Colonic mucosa (tissue), 4 donors: ENCODE measurements at regions not wholly inside any gene's neighbourhood (a gene's known extent, or its start where the extent isn't known, plus 50 kb on each side); places are given as distances from the start of the nearest gene placed in this dataset.

ENCODE experiments used
- DNase-seq: peaks from one replicate; pipeline ENCODE4 v3.0.0-alpha.2; 2020
- H3K27ac ChIP-seq: fragments of 200-600 bp; one replicate; pipeline ENCODE4 v1.8.0; 2021
- H3K27me3 ChIP-seq: fragments of 200-600 bp; one replicate; pipeline ENCODE4 v1.8.0; 2021
- H3K36me3 ChIP-seq: fragments of 200-600 bp; one replicate; pipeline ENCODE4 v1.8.0; 2021
- H3K4me1 ChIP-seq: fragments of 200-600 bp; one replicate; pipeline ENCODE4 v1.8.0; 2021; ENCODE audit warnings: mild to moderate bottlenecking
- H3K4me3 ChIP-seq: fragments of 200-600 bp; one replicate; pipeline ENCODE4 v1.8.0; 2021
- H3K9ac ChIP-seq, 2 donors: one replicate each; pipeline ENCODE4 v1.7.0; 2013; ENCODE audit warnings: control low read depth in 2 of 2, low read depth in 2 of 2, low read length in 2 of 2
- H3K9me3 ChIP-seq: fragments of 200-600 bp; one replicate; pipeline ENCODE4 v1.8.0; 2021
- CTCF ChIP-seq: fragments of 200-600 bp; IDR thresholded peaks from one replicate; pipeline ENCODE4 v1.8.0; 2022; ENCODE audit warnings: antibody characterized with exemption, mild to moderate bottlenecking
- intact Hi-C: fragments of 100-400 bp; cut with DNase I; formaldehyde crosslinking; loops from one replicate; pipeline ENCODE4 v1.14.1; 2022
- donor health status: healthy.
- donor health status: DM: no; HTN: no; CAD: no.
- donor health status: DM: no; HTN: no; CAD: no.

DNA sequence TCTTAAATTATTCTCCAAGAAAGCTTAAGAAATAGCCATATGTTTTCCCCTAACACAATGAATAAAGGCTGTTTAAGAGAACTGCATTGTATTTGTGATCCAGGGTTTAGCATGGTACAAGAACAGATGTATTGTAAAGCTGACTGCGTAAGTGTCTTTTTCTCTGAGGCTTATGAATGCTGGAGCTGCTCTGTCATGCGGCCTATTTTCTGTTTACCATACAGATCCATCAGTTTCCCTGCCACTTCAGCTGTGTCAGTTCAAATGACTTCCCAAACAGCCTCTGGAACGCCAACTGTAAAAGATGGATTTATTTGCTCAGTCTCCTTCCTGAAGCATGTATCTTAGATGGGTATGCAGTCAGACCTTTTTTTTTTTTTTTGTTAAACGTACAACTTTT lies 419.3 kb upstream of the HS3ST5 start:
- intact Hi-C loops = no loop called here
- TF ChIP-seq CTCF = no peak

DNA sequence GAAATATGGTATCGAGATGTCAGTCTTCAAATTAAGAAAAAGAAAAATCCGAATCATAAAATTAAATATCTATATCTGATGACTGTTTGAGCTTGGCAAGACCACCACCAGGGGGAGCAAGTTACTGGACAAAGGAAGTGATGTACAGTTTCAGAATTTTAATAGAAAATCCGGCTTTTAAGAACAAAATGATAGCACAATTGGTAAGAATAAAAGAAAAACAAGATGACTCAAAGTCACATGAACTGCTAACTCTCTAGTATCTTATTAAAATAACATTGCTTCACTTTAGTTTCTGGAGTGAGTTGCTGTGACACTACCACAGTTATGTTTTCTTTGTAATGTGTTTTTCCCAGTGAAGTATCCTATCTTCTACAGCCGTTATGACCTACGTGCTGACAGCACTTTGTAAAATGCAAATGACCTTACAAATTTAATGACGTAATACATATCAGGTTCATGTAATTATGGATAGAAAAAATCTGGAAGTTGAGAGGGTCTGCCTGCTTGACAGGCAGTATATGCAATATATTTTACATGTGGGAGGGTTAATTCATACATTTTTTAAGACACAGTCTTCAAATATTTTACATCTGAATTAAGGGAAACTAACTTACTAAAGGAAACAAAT lies 405.3 kb upstream of the HS3ST5 start:
- H3K4me3 ChIP-seq = no peak overlapping the region
- no peak overlapping the region for H3K27ac ChIP-seq
- no peaks in the 10 kb centered on the region for H3K4me1 ChIP-seq
- H3K36me3 ChIP-seq = no peaks in the 10 kb centered on the region
- H3K27me3 ChIP-seq = no peaks in the 10 kb centered on the region
- no peak overlapping the region for H3K9ac ChIP-seq
- no peaks in the 10 kb centered on the region for H3K9me3 ChIP-seq
- intact Hi-C loops = loop anchor here (5.0 kb wide), 1 partner anchor 1149 kb away; no protein-coding TSS in a partner anchor
- peak; percentile 30 for DNase-seq
- TF ChIP-seq CTCF = peak; percentile 53

More for the DNA sequence above, 419.3 kb upstream of the HS3ST5 start:
- Histone ChIP-seq H3K4me1 (no peaks in the 10 kb centered on the region), H3K27me3 (no peaks in the 10 kb centered on the region), H3K9ac (no peak overlapping the region), H3K36me3 (no peaks in the 10 kb centered on the region), H3K4me3 (no peak overlapping the region), H3K27ac (no peak overlapping the region), H3K9me3 (no peaks in the 10 kb centered on the region)
- DNase-seq = no peak

DNA sequence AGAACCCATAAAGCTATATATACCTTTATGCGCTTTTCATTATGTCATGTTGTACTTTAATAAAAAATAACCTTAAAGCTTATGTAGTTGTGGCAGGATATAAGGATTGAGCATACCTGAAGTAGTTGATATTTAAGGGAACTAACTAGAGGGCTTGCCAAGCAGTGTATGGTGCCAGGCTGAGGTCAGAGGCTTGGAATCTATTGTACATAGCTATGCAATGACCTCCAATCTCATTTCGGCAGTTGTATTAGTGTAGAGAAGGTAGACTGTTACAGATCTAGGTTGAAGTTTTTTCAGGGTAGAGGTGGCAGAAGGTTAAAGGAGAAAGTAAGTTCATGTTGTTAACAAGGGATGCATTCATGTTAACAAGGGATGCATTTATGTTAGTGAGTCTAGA lies 397.7 kb upstream of the HS3ST5 start:
- no peak for TF ChIP-seq CTCF
- intact Hi-C loops = no loop called here
- no peak overlapping the region for H3K27ac ChIP-seq
- H3K9me3 ChIP-seq = no peaks in the 10 kb centered on the region
- no peaks in the 10 kb centered on the region for H3K27me3 ChIP-seq
- H3K4me1 ChIP-seq = no peaks in the 10 kb centered on the region
- H3K36me3 ChIP-seq = no peaks in the 10 kb centered on the region
- no peak overlapping the region for H3K9ac ChIP-seq
- H3K4me3 ChIP-seq = no peak overlapping the region
- no peak for DNase-seq

- Histone ChIP-seq H3K4me3 (no peak overlapping the region), H3K4me1 (no peaks in the 10 kb centered on the region), H3K27ac (no peak overlapping the region), H3K9me3 (no peaks in the 10 kb centered on the region), H3K27me3 (no peaks in the 10 kb centered on the region), H3K36me3 (no peaks in the 10 kb centered on the region), H3K9ac (no peak overlapping the region)
- no peak for DNase-seq
- no peak for TF ChIP-seq CTCF
- intact Hi-C loops = no loop called here
These were observed 396.8 kb upstream of the HS3ST5 start for GRCh38 chr6:114739656-114740055.

DNA sequence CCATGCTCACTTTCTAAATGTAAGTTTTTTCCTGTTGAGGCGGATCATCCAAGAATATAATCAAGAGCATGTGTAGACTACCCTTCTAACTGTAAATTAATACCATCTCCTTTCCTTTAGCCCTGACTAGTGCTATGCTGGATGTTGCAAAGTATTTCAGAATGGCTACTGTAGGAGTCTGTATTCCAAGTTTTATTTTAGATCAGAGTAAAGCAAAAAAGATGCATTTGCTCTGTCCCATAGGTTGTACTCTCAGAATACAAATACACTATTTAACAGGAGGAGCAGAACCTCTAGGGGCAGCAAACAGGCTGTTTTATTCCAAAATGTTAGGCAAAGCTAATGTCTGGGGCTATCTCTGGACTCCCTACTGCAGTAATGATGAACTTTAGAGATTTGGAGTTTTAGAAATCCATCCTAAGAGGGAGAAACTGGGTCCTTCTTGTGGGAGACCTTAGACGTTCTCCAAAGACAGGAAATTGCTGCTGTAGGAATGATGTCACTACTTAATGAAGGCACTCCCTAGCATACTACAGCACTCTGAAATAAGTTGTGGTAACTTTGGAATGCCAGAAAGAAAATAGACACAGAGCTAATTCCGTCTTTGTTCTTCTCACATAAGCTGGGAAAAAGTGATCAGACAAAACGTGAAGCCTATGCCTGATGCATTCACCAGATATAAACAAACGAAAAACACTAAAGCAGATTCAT lies 392.4 kb upstream of the HS3ST5 start:
- TF ChIP-seq CTCF = no peak
- no peak overlapping the region for H3K4me3 ChIP-seq
- intact Hi-C loops = no loop called here
- H3K27me3 ChIP-seq = no peaks in the 10 kb centered on the region
- H3K27ac ChIP-seq = no peak overlapping the region
- H3K9me3 ChIP-seq = no peaks in the 10 kb centered on the region
- no peak for DNase-seq
- H3K4me1 ChIP-seq = no peaks in the 10 kb centered on the region
- H3K36me3 ChIP-seq = no peaks in the 10 kb centered on the region
- no peak overlapping the region for H3K9ac ChIP-seq
